Activated CD4-positive, alpha-beta T cell treated with anti-CD3 and anti-CD28 coated beads, Interleukin-2, Interleukin-6, amounts not matched to agents 100 ng/mL and 50 ng/mL, durations not matched to agents 16 hours and 8 hours (primary cell): ENCODE measurements at regions not wholly inside any gene's neighbourhood (a gene's known extent, or its start where the extent isn't known, plus 50 kb on each side); places are given as distances from the start of the nearest gene placed in this dataset.

ENCODE experiments used
- DNase-seq: peaks from one replicate; pipeline ENCODE4 v3.0.0-alpha.2; 2020

- DNase-seq = no peak
Measured at GRCh38 chr6:102309700-102310099, 916.2 kb downstream of the GRIK2 start.

- no peak for DNase-seq
Measured at GRCh38 chr6:102300350-102300749, 906.8 kb downstream of the GRIK2 start.

- no peak for DNase-seq
Measured at GRCh38 chr6:102298051-102298450, 904.5 kb downstream of the GRIK2 start.
